ENCODE measurements at regions not wholly inside any gene's neighbourhood (a gene's known extent, or its start where the extent isn't known, plus 50 kb on each side); places are given as distances from the start of the nearest gene placed in this dataset.

- no peak for TF ChIP-seq Cebpa-rat (IDR thresholded peaks at IDR 0.05)
Measured at GRCh38 chr14:34138175-34138574, 187.3 kb upstream of the EGLN3 start.

GRCh38 chr14:34137001-34137745, 186.3 kb upstream of the EGLN3 start:
- TF ChIP-seq Cebpa-rat (IDR thresholded peaks at IDR 0.05): no peak
- no peak overlapping the region for H3K4me3 ChIP-seq

More at GRCh38 chr14:34138175-34138574, 187.3 kb upstream of the EGLN3 start:
- no peaks in the 10 kb centered on the region for H3K36me3 ChIP-seq
- no peak overlapping the region for H3K4me3 ChIP-seq
- peaks cover 0 to 13% (median 5%) of the 10 kb centered on the region in 10 experiments; a peak in 8 of 20 replicates for H3K4me1 ChIP-seq
- H3K9ac ChIP-seq: no peak overlapping the region
- H4K20me1 ChIP-seq: no peaks in the 10 kb centered on the region
- no peak overlapping the region for H3K4me2 ChIP-seq
- H3K27me3 ChIP-seq: peaks cover 0 to 69% (median 0%) of the 10 kb centered on the region in 11 experiments; a peak in 4 of 22 replicates
- no peak overlapping the region for H3K27ac ChIP-seq
- H3K9me3 ChIP-seq (replicated peaks in 1 of 11): peaks cover 0 to 26% (median 0%) of the 10 kb centered on the region in 11 experiments; a peak in 7 of 22 replicates

DNA sequence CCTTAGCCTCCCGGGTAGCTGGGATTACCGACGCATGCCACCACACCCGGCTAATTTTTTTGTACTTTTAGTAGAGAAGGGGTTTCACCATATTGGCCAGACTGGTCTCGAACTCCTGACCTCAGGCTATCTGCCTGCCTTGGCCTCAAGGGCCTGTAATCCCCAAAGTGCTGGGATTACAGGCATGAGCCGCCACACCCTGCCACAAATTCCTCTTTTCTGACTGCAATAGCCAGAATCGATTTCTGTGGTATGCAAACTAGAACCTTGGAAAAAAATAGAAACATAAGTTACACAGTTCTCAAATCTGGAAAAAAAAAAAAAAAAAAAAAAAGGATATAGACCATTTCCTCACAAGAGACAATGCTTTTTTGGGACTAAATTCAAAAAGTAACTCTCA, 184.6 kb upstream of the EGLN3 start:
- TF ChIP-seq Cebpa-rat (IDR thresholded peaks at IDR 0.05): no peak
- no peak overlapping the region for H3K9ac ChIP-seq

More at GRCh38 chr14:34137001-34137745, 186.3 kb upstream of the EGLN3 start:
- Histone ChIP-seq H3K9ac (no peak overlapping the region), H4K20me1 (no peaks in the 10 kb centered on the region), H3K27me3 (peaks cover 0 to 77% (median 0%) of the 10 kb centered on the region in 11 experiments; a peak in 4 of 22 replicates), H3K9me3 (replicated peaks in 1 of 11) (peaks cover 0 to 18% (median 0%) of the 10 kb centered on the region in 11 experiments; a peak in 6 of 22 replicates), H3K36me3 (no peaks in the 10 kb centered on the region), H3K4me2 (no peak overlapping the region), H3K27ac (no peak overlapping the region), H3K4me1 (peaks cover 0 to 13% (median 5%) of the 10 kb centered on the region in 10 experiments; a peak in 8 of 20 replicates)

GRCh38 chr14:34134484-34134883, 183.6 kb upstream of the EGLN3 start:
- no peaks in the 10 kb centered on the region for H3K36me3 ChIP-seq
- peaks cover 0 to 84% (median 0%) of the 10 kb centered on the region in 11 experiments; a peak in 4 of 22 replicates for H3K27me3 ChIP-seq
- H3K4me1 ChIP-seq: peaks cover 0 to 13% (median 5%) of the 10 kb centered on the region in 10 experiments; a peak in 8 of 20 replicates
- no peak for TF ChIP-seq Cebpa-rat (IDR thresholded peaks at IDR 0.05)
- H3K9ac ChIP-seq: no peak overlapping the region
- H4K20me1 ChIP-seq: no peaks in the 10 kb centered on the region
- no peak overlapping the region for H3K27ac ChIP-seq
- H3K4me2 ChIP-seq: no peak overlapping the region
- no peak overlapping the region for H3K4me3 ChIP-seq
- peaks cover 0 to 4% (median 0%) of the 10 kb centered on the region in 11 experiments; a peak in 1 of 22 replicates for H3K9me3 ChIP-seq (replicated peaks in 1 of 11)

More for the DNA sequence above, 184.6 kb upstream of the EGLN3 start:
- Histone ChIP-seq H3K4me2 (peak overlapping the region in 3 of 11 experiments; percentile 6 to 39 (median 28); a peak in 2 of 22 replicates), H3K4me1 (peaks cover 0 to 13% (median 5%) of the 10 kb centered on the region in 10 experiments; a peak in 8 of 20 replicates), H4K20me1 (no peaks in the 10 kb centered on the region), H3K36me3 (no peaks in the 10 kb centered on the region), H3K27me3 (peaks cover 0 to 80% (median 0%) of the 10 kb centered on the region in 11 experiments; a peak in 4 of 22 replicates), H3K9me3 (replicated peaks in 1 of 11) (peaks cover 0 to 7% (median 0%) of the 10 kb centered on the region in 11 experiments; a peak in 1 of 22 replicates), H3K27ac (no peak overlapping the region), H3K4me3 (no peak overlapping the region)

- Histone ChIP-seq H3K27me3 (peaks cover 0 to 82% (median 0%) of the 10 kb centered on the region in 11 experiments; a peak in 4 of 22 replicates), H3K9me3 (replicated peaks in 1 of 11) (0 out of 22 replicates have a peak, but pooled peaks cover 0 to 4% (median 0%) of the 10 kb centered on the region in 11 experiments), H3K9ac (no peak overlapping the region), H4K20me1 (no peaks in the 10 kb centered on the region), H3K4me3 (no peak overlapping the region), H3K27ac (no peak overlapping the region), H3K36me3 (no peaks in the 10 kb centered on the region), H3K4me1 (peaks cover 0 to 1% (median 0%) of the 10 kb centered on the region in 10 experiments; a peak in 4 of 20 replicates), H3K4me2 (no peak overlapping the region)
- no peak for TF ChIP-seq Cebpa-rat (IDR thresholded peaks at IDR 0.05)
Measured at GRCh38 chr14:34129927-34130552, 179.2 kb upstream of the EGLN3 start.

GRCh38 chr14:34128665-34129064, 177.8 kb upstream of the EGLN3 start:
- Histone ChIP-seq H3K9me3 (replicated peaks in 1 of 11) (no peaks in the 10 kb centered on the region), H3K27me3 (peaks cover 0 to 82% (median 0%) of the 10 kb centered on the region in 11 experiments; a peak in 4 of 22 replicates), H3K4me1 (no peaks in the 10 kb centered on the region), H3K4me2 (no peak overlapping the region), H3K4me3 (no peak overlapping the region), H3K36me3 (no peaks in the 10 kb centered on the region), H4K20me1 (no peaks in the 10 kb centered on the region), H3K9ac (no peak overlapping the region), H3K27ac (no peak overlapping the region)
- no peak for TF ChIP-seq Cebpa-rat (IDR thresholded peaks at IDR 0.05)

DNA sequence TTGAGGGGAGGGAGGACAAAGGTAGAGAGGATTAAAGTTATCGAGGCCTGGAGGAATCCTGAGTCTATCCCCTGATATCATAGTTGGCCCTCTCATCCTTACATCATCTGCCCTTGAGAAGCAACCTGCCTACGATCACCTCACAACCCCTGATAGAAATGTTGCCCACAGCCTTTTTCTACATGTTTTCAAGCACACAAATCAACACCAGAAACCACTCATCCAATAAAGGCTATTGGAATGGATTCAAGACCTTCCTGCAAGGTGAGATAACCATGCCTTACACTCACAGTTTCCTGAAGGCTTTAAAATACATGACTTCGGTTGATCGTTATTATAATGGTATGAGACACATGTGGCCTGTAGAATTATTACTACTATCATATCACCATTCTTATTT, 175.7 kb upstream of the EGLN3 start:
- Histone ChIP-seq H3K4me2 (no peak overlapping the region), H4K20me1 (no peaks in the 10 kb centered on the region), H3K9me3 (replicated peaks in 1 of 11) (no peaks in the 10 kb centered on the region), H3K4me1 (no peaks in the 10 kb centered on the region), H3K36me3 (no peaks in the 10 kb centered on the region), H3K27me3 (peaks cover 0 to 71% (median 0%) of the 10 kb centered on the region in 11 experiments; a peak in 4 of 22 replicates), H3K27ac (no peak overlapping the region), H3K9ac (no peak overlapping the region), H3K4me3 (no peak overlapping the region)
- no peak for TF ChIP-seq Cebpa-rat (IDR thresholded peaks at IDR 0.05)

- H3K9ac ChIP-seq: no peak overlapping the region
- peaks cover 0 to 6% (median 0%) of the 10 kb centered on the region in 10 experiments; a peak in 3 of 20 replicates for H3K4me1 ChIP-seq
- no peak overlapping the region for H3K4me3 ChIP-seq
- TF ChIP-seq Cebpa-rat (IDR thresholded peaks at IDR 0.05): no peak
- H3K4me2 ChIP-seq: no peak overlapping the region
- H3K9me3 ChIP-seq (replicated peaks in 1 of 11): no peaks in the 10 kb centered on the region
- H3K27ac ChIP-seq: no peak overlapping the region
- H4K20me1 ChIP-seq: no peaks in the 10 kb centered on the region
- H3K36me3 ChIP-seq: no peaks in the 10 kb centered on the region
- peaks cover 0 to 51% (median 0%) of the 10 kb centered on the region in 11 experiments; a peak in 4 of 22 replicates for H3K27me3 ChIP-seq
Measured at GRCh38 chr14:34124585-34124984, 173.7 kb upstream of the EGLN3 start.

GRCh38 chr14:34122650-34123049, 171.8 kb upstream of the EGLN3 start:
- H3K4me1 ChIP-seq: peaks cover 0 to 6% (median 0%) of the 10 kb centered on the region in 10 experiments; a peak in 3 of 20 replicates
- no peak overlapping the region for H3K27ac ChIP-seq

More at GRCh38 chr14:34122650-34123049, 171.8 kb upstream of the EGLN3 start:
- peaks cover 0 to 33% (median 0%) of the 10 kb centered on the region in 11 experiments; a peak in 2 of 22 replicates for H3K27me3 ChIP-seq
- H3K9ac ChIP-seq: no peak overlapping the region
- no peaks in the 10 kb centered on the region for H4K20me1 ChIP-seq
- no peaks in the 10 kb centered on the region for H3K9me3 ChIP-seq (replicated peaks in 1 of 11)
- no peak overlapping the region for H3K4me3 ChIP-seq
- H3K4me2 ChIP-seq: no peak overlapping the region
- no peak for TF ChIP-seq Cebpa-rat (IDR thresholded peaks at IDR 0.05)
- H3K36me3 ChIP-seq: no peaks in the 10 kb centered on the region

Data from BLaER1 treated with 17β-estradiol and CSF1 and Interleukin-3, amounts not matched to agents 10 nM and 100 nM (cell line).